K562 (cell line): ENCODE measurements at regions not wholly inside any gene's neighbourhood (a gene's known extent, or its start where the extent isn't known, plus 50 kb on each side); places are given as distances from the start of the nearest gene placed in this dataset.
A peak's percentile ranks its signal among the peaks of the same experiment; 100 is the strongest.
"Not testable (repeated sequence)": the region's sequence is repeated elsewhere in the genome, so short reads cannot be mapped to it uniquely, and the experiment has no call there.

Source experiments
- ATAC-seq: fragments of 200-7000 bp; cut with Tn5 transposase; 3 replicates; pipeline ENCODE4 v1.9.1; 2020; ENCODE audit warnings: moderate library complexity
- BruUV-seq: library from RNA; stranded (reverse); fragments of 400-500 nt; replicated peaks from 2 replicates; lab custom pipeline; 2021; lab: Mats Ljungman, UMichigan
- CTCF ChIA-PET: fragments of 300-600 bp; formaldehyde crosslinking; extraction: SDS; loops from one replicate; lab custom pipeline; 2021; ENCODE audit warnings: low intra/inter-chr PET ratio; lab: Yijun Ruan, JAX
- POLR2A ChIA-PET: fragments of 300-600, 350-650 bp; sonication (Branson Sonifier 250); formaldehyde crosslinking; extraction: SDS; loops from one replicate; lab custom pipeline; 2021; ENCODE audit warnings: antibody characterized with exemption, inconsistent platforms; lab: Yijun Ruan, JAX
- DNase-seq, 4 experiments: peaks; one replicate each; pipeline versions ENCODE4 v3.0.0 to v3.0.0-alpha.2; 2011 to 2018; ENCODE audit warnings: low spot score in 3 of 4, mixed read lengths in 3 of 4; ENCODE audit errors: extremely low read depth in 1 of 4
- FAIRE-seq: peaks from 2 replicates; lab custom pipeline; 2011; peaks lifted over from hg19 to GRCh38; lab: Jason Lieb, UNC
- H2AFZ ChIP-seq: 2 replicates; pipeline ENCODE4 v1.6.0; 2011; ENCODE audit warnings: low read depth, low read length, control low read depth, inconsistent platforms
- H3K27ac ChIP-seq: fragments of 200-600 bp; 3 replicates; pipeline ENCODE4 v1.8.0; 2011; ENCODE audit warnings: low read depth, mild to moderate bottlenecking, control low read depth, inconsistent platforms, low read length, moderate library complexity, mixed read lengths; ENCODE audit errors: extremely low read depth
- H3K27me3 ChIP-seq, 2 experiments: fragments of 300-600 bp in 1 of 2; 2 replicates in 1 of 2; 3 replicates in 1 of 2; pipeline versions ENCODE4 v1.6.0 to v1.8.0; 2011; ENCODE audit warnings: inconsistent platforms in 2 of 2, low read length in 2 of 2, mild to moderate bottlenecking in 1 of 2, mixed read lengths in 1 of 2, moderate library complexity in 1 of 2; ENCODE audit not compliant: control insufficient read depth in 2 of 2, insufficient read depth in 2 of 2
- H3K36me3 ChIP-seq: fragments of 300-600 bp; 3 replicates; pipeline ENCODE4 v1.8.0; 2011; ENCODE audit warnings: mild to moderate bottlenecking, low read length, inconsistent platforms; ENCODE audit not compliant: control insufficient read depth, insufficient read depth
- H3K4me1 ChIP-seq, 2 experiments: fragments of 200-600 bp in 1 of 2; replicated peaks in 1 of 2; 2 replicates in 1 of 2; 3 replicates in 1 of 2; pipeline versions ENCODE4 v1.5.1 to v1.8.0; 2011; ENCODE audit warnings: inconsistent platforms in 2 of 2, low read length in 2 of 2, mild to moderate bottlenecking in 1 of 2, mixed read lengths in 1 of 2, moderate library complexity in 1 of 2; ENCODE audit not compliant: control insufficient read depth in 2 of 2, insufficient read depth in 2 of 2
- H3K4me2 ChIP-seq: 2 replicates; pipeline ENCODE4 v1.6.1; 2011; ENCODE audit warnings: low read length, control low read depth, inconsistent platforms, mixed read lengths; ENCODE audit not compliant: insufficient read depth
- H3K4me3 ChIP-seq: fragments of 200-600 bp; sonication (generic), shearing (Covaris generic); 2 replicates; pipeline ENCODE4 v1.5.1; 2016; ENCODE audit warnings: control low read depth, inconsistent platforms
- H3K79me2 ChIP-seq: fragments of 200-600 bp; 3 replicates; pipeline ENCODE4 v1.8.0; 2011; ENCODE audit warnings: low read length, inconsistent platforms; ENCODE audit not compliant: control insufficient read depth, insufficient read depth
- H3K9ac ChIP-seq, 2 experiments: 2 replicates each; pipeline versions ENCODE4 v1.6.0 to v1.6.1; 2011; ENCODE audit warnings: low read depth in 2 of 2, low read length in 2 of 2, control low read depth in 1 of 2, inconsistent platforms in 1 of 2, mild to moderate bottlenecking in 1 of 2, mixed read lengths in 1 of 2; ENCODE audit not compliant: insufficient read depth in 1 of 2
- H3K9me1 ChIP-seq: one replicate; pipeline ENCODE4 v1.6.0; 2011; ENCODE audit warnings: inconsistent platforms, mild to moderate bottlenecking, low read length, moderate library complexity; ENCODE audit not compliant: control insufficient read depth, insufficient read depth
- H3K9me3 ChIP-seq: replicated peaks from 2 replicates; pipeline ENCODE4 v1.5.1; 2011; ENCODE audit warnings: low read depth, low read length, inconsistent platforms; ENCODE audit not compliant: control insufficient read depth, insufficient read depth
- H4K20me1 ChIP-seq: replicated peaks from 2 replicates; pipeline ENCODE4 v1.6.1; 2011; ENCODE audit warnings: low read length, inconsistent platforms, mixed read lengths; ENCODE audit not compliant: control insufficient read depth, insufficient read depth
- ATF1 ChIP-seq, 2 experiments: fragments of 450-650 bp in 1 of 2; IDR thresholded peaks; 2 replicates each; pipeline ENCODE4 v1.6.1; 2016; ENCODE audit warnings: missing compliant biosample characterization in 1 of 2, missing genetic modification characterization in 1 of 2
- CTCF ChIP-seq, 3 experiments: IDR thresholded peaks in 2 of 3; conservative IDR thresholded peaks in 1 of 3; 2 replicates each; pipeline ENCODE4 v1.5.1; 2011 to 2012; ENCODE audit warnings: low read length in 3 of 3, mild to moderate bottlenecking in 3 of 3, control low read depth in 2 of 3, improper control_type of control experiment in 1 of 3, inconsistent platforms in 1 of 3, low read depth in 1 of 3, mixed read lengths in 1 of 3, moderate library complexity in 1 of 3; ENCODE audit not compliant: insufficient read depth in 2 of 3
- RAD21 ChIP-seq, 2 experiments: fragments of 250-450 bp in 1 of 2; fragments of 450-650 bp in 1 of 2; sonication (Bioruptor Pico) in 1 of 2; formaldehyde crosslinking in 1 of 2; IDR thresholded peaks in 1 of 2; conservative IDR thresholded peaks in 1 of 2; 2 replicates each; pipeline versions ENCODE4 v1.4.0 to v1.8.0; 2020 to 2022; ENCODE audit warnings: mild to moderate bottlenecking in 2 of 2, moderate library complexity in 1 of 2
- REST ChIP-seq, 2 experiments: fragments of 450-650 bp; formaldehyde crosslinking in 1 of 2; IDR thresholded peaks; 2 replicates each; pipeline versions ENCODE4 v1.4.0 to v1.6.1; 2014 to 2020; ENCODE audit warnings: mild to moderate bottlenecking in 2 of 2, borderline replicate concordance in 1 of 2, low read depth in 1 of 2
- WGBS: fragments of 100-300 bp; shearing (Covaris generic); methylation state at CpG from one replicate; pipeline ENCODE4 v1.1.6; 2016; ENCODE audit warnings: low coverage, mixed read lengths; ENCODE audit not compliant: insufficient coverage; ENCODE audit errors: missing lambda C conversion rate; 5-methylcytosine and 5-hydroxymethylcytosine counted together
- in situ Hi-C: fragments of 300-500 bp; cut with MboI; formaldehyde crosslinking; loops from 4 replicates; pipeline ENCODE4 v1.15.0; 2018; ENCODE audit warnings: inconsistent platforms, mixed read lengths
- intact Hi-C: fragments of 100-400 bp; cut with micrococcal nuclease; formaldehyde crosslinking; loops from 2 replicates; pipeline ENCODE4 v1.14.2; 2022

- H3K4me2 ChIP-seq; H3K27ac ChIP-seq; DNase-seq; H3K79me2 ChIP-seq; H4K20me1 ChIP-seq; H3K9ac ChIP-seq; H2AFZ ChIP-seq; H3K36me3 ChIP-seq; TF ChIP-seq REST (CRISPR knock-in tag; IDR thresholded peaks at IDR 0.05; ENCODE audit: low read depth); ATF1 (CRISPR knock-in tag; IDR thresholded peaks at IDR 0.05): not testable (repeated sequence)
- 3% methylated on average over 8 of the region's 10 CpGs for WGBS
- POLR2A ChIA-PET, result interaction anchor here (1.2 kb wide), 1 partner anchor 9 kb away, joined by 4 read pairs; no protein-coding TSS in a partner anchor
- TF ChIP-seq REST (IDR thresholded peaks at IDR 0.05; ENCODE audit: borderline replicate concordance) (peak; percentile 29; the same call in 1 of the 2 replicates), CTCF (IDR thresholded peaks at IDR 0.05 in 2 of 3, conservative IDR thresholded peaks at IDR 0.05 in 1 of 3; ENCODE audit: insufficient read depth in 2 of 3, low read depth in 1 of 3, low read length in 3 of 3) (peak; percentile 24 to 42 (median 33); a peak in 2 of 6 replicates), ATF1 (tag; IDR thresholded peaks at IDR 0.05) (peak; percentile 28; the same call in 1 of the 2 replicates), RAD21 (CRISPR knock-in tag; conservative IDR thresholded peaks at IDR 0.05 in 1 of 2, IDR thresholded peaks at IDR 0.05 in 1 of 2) (peak in 1 of 2 experiments; percentile 49; a peak in 3 of 4 replicates)
- TF ChIP-seq, all 486 proteins: peak for 4; not testable (repeated sequence) for 482
- H3K4me1 ChIP-seq, intact Hi-C loops, H3K9me1 ChIP-seq, in situ Hi-C loops, H3K4me3 ChIP-seq, H3K9me3 ChIP-seq, BruUV-seq: not testable (repeated sequence)
- FAIRE-seq (peak; percentile 87), ATAC-seq (peak; percentile 86)
- H3K27me3 ChIP-seq, result peaks cover 20 to 38% of the 10 kb centered on the region in 2 experiments
- CTCF ChIA-PET, result interaction anchor here (0.7 to 1.5 kb wide), 3 partner anchors 18 to 115 kb away, joined by 3 to 5 read pairs (median 4); no protein-coding TSS in a partner anchor
Measured at GRCh38 chr10:30696416-30697185, 67.0 kb upstream of the LYZL2 start.
